Body of pancreas (tissue), 4 donors: ENCODE measurements at regions not wholly inside any gene's neighbourhood (a gene's known extent, or its start where the extent isn't known, plus 50 kb on each side); places are given as distances from the start of the nearest gene placed in this dataset.

ENCODE experiments used
- CTCF ChIP-seq, 7 experiments: fragments of 450-650 bp in 4 of 7; fragments of 200-600 bp in 3 of 7; sonication (generic) in 3 of 7; IDR thresholded peaks; one replicate each; pipeline ENCODE4 v1.5.1; 2016 to 2019; ENCODE audit warnings: antibody characterized with exemption in 7 of 7
- POLR2A ChIP-seq, 3 donors: fragments of 450-650 bp; IDR thresholded peaks; one replicate each; pipeline ENCODE4 v1.6.1; 2016; ENCODE audit warnings: antibody characterized with exemption in 3 of 3, mild to moderate bottlenecking in 2 of 3

DNA sequence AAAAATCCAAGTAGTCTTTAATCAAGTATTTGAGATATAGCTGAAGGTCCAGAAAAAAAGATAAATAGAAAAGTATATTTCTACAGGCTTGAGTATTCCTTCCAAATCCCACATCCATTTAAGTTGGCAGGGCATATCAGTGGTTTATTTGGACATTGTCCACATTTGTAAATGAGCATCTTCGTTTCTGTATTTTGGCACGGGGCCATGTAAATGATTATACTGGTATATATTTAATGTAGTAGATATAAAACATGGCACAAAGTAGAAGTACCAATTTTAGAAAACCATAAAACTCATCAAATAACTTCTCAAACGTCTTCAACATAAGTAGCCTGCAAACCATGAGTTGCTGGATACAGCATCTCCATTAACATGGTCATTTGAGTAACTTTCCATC lies 437.4 kb upstream of the SOX5 start:
- TF ChIP-seq CTCF (IDR thresholded peaks at IDR 0.05) (no peak), POLR2A (IDR thresholded peaks at IDR 0.05) (no peak)
